ENCODE measurements at regions not wholly inside any gene's neighbourhood (a gene's known extent, or its start where the extent isn't known, plus 50 kb on each side); places are given as distances from the start of the nearest gene placed in this dataset.

DNA sequence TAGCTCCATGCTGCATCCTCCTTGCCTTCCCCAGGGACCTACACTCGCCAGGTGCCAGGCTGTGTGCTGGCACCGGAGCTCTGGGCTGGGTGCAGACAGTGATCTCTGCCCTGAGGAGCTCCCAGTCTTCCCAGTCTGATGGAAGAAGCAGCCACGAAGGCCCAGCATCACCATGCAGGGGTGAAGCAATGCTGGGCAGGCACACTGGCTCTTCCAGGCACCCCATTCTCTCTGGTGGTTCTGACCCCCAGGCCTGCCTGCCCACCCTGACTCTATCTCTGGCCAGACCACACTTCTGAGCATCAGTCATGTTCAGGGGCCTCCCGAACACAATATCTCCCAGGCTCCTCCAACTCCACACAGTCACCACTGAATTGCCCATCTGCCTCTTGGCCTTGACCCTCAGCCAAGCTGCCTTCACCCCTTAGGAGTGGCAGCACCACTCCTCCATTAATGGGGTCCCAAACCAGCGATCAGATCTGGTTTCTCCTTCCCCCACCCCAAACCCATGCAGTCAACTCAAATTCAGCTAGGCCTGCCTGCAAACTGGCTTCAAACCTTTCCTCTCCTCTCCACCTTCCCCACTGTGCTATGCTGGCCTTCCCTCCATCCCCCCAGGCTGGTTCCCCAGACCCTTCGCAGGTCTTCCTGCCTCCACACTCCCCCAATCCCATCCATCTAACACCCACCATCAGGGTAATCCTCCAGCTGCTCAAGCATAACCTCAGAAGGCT is 102.7 kb upstream of the MVB12B start:
- TF ChIP-seq, protein P1, sequence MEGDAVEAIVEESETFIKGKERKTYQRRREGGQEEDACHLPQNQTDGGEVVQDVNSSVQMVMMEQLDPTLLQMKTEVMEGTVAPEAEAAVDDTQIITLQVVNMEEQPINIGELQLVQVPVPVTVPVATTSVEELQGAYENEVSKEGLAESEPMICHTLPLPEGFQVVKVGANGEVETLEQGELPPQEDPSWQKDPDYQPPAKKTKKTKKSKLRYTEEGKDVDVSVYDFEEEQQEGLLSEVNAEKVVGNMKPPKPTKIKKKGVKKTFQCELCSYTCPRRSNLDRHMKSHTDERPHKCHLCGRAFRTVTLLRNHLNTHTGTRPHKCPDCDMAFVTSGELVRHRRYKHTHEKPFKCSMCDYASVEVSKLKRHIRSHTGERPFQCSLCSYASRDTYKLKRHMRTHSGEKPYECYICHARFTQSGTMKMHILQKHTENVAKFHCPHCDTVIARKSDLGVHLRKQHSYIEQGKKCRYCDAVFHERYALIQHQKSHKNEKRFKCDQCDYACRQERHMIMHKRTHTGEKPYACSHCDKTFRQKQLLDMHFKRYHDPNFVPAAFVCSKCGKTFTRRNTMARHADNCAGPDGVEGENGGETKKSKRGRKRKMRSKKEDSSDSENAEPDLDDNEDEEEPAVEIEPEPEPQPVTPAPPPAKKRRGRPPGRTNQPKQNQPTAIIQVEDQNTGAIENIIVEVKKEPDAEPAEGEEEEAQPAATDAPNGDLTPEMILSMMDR (IDR thresholded peaks at IDR 0.05 in 2 of 3, conservative IDR thresholded peaks at IDR 0.05 in 1 of 3; ENCODE audit: borderline replicate concordance in 1 of 3, insufficient read depth in 1 of 3, low read depth in 2 of 3, low read length in 2 of 3) = no peak
- TF ChIP-seq ELF1 (IDR thresholded peaks at IDR 0.05; ENCODE audit: borderline replicate concordance, low read depth) (no peak), YY1 (IDR thresholded peaks at IDR 0.05; ENCODE audit: extremely low read depth, insufficient replicate concordance, low read depth, low read length) (no peak), ZNF274 (IDR thresholded peaks at IDR 0.05; ENCODE audit: low read depth, low read length) (no peak), EZH2 (IDR thresholded peaks at IDR 0.05) (no peak), RAD21 (IDR thresholded peaks at IDR 0.05; ENCODE audit: low read depth) (no peak), POLR2AphosphoS5 (IDR thresholded peaks at IDR 0.05; ENCODE audit: low read depth, low read length) (no peak), POLR2A (IDR thresholded peaks at IDR 0.05; ENCODE audit: borderline replicate concordance, extremely low read depth, insufficient read depth, insufficient read length) (no peak), TCF7L2 (IDR thresholded peaks at IDR 0.05; ENCODE audit: borderline replicate concordance, extremely low read depth, insufficient read depth, insufficient read length) (no peak), EGR1 (IDR thresholded peaks at IDR 0.05; ENCODE audit: low read depth) (no peak)

Data from HCT116 (cell line).